ENCODE measurements at regions not wholly inside any gene's neighbourhood (a gene's known extent, or its start where the extent isn't known, plus 50 kb on each side); places are given as distances from the start of the nearest gene placed in this dataset.

DNA sequence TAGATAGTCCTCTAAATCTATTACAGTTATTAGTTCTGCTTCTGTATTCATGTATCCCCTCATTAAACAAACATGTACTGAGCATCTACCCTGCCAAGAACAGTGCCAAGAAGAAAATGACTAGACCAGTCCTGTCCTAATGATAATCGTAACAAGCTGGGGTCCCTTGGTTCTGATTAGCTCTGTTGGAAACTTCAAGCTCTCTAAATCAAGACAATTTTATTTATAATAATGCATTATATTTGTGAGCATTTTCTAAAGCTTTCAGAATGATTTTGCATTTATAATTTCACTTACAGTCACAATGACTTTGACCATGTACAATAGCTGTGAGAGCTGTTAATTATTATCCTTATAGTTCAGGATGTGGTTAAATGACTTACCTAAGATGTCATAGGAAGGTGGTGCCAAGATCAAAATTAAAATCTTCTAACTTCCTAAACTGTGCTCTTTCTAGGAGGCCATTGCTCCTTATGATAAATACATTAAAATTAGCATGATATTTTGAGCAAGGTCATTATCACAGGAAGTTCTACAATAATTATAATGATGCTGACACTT is 336.5 kb upstream of the SLC39A10 start:
- TF ChIP-seq CTCF (IDR thresholded peaks at IDR 0.05) (no peak), ZNF317 (CRISPR knock-in tag; IDR thresholded peaks at IDR 0.05; ENCODE audit: borderline replicate concordance, low read depth) (no peak), MXD4 (CRISPR knock-in tag; IDR thresholded peaks at IDR 0.05; ENCODE audit: borderline replicate concordance) (no peak), TP53 (CRISPR knock-in tag; IDR thresholded peaks at IDR 0.05) (no peak), MAX (CRISPR knock-in tag; IDR thresholded peaks at IDR 0.05) (no peak), FOXK1 (CRISPR knock-in tag; IDR thresholded peaks at IDR 0.05) (no peak), SP1 (CRISPR knock-in tag; conservative IDR thresholded peaks at IDR 0.05) (no peak), ESRRA (CRISPR knock-in tag; IDR thresholded peaks at IDR 0.05; ENCODE audit: borderline replicate concordance) (no peak), FOXJ3 (CRISPR knock-in tag; IDR thresholded peaks at IDR 0.05; ENCODE audit: borderline replicate concordance) (no peak), ETV6 (CRISPR knock-in tag; IDR thresholded peaks at IDR 0.05) (no peak)
- TF ChIP-seq, protein P1, sequence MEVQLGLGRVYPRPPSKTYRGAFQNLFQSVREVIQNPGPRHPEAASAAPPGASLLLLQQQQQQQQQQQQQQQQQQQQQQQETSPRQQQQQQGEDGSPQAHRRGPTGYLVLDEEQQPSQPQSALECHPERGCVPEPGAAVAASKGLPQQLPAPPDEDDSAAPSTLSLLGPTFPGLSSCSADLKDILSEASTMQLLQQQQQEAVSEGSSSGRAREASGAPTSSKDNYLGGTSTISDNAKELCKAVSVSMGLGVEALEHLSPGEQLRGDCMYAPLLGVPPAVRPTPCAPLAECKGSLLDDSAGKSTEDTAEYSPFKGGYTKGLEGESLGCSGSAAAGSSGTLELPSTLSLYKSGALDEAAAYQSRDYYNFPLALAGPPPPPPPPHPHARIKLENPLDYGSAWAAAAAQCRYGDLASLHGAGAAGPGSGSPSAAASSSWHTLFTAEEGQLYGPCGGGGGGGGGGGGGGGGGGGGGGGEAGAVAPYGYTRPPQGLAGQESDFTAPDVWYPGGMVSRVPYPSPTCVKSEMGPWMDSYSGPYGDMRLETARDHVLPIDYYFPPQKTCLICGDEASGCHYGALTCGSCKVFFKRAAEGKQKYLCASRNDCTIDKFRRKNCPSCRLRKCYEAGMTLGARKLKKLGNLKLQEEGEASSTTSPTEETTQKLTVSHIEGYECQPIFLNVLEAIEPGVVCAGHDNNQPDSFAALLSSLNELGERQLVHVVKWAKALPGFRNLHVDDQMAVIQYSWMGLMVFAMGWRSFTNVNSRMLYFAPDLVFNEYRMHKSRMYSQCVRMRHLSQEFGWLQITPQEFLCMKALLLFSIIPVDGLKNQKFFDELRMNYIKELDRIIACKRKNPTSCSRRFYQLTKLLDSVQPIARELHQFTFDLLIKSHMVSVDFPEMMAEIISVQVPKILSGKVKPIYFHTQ (CRISPR knock-in tag; IDR thresholded peaks at IDR 0.05): no peak
- TF ChIP-seq, protein P2, sequence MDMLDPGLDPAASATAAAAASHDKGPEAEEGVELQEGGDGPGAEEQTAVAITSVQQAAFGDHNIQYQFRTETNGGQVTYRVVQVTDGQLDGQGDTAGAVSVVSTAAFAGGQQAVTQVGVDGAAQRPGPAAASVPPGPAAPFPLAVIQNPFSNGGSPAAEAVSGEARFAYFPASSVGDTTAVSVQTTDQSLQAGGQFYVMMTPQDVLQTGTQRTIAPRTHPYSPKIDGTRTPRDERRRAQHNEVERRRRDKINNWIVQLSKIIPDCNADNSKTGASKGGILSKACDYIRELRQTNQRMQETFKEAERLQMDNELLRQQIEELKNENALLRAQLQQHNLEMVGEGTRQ (CRISPR knock-in tag; IDR thresholded peaks at IDR 0.05): no peak
- TF ChIP-seq, protein P3, sequence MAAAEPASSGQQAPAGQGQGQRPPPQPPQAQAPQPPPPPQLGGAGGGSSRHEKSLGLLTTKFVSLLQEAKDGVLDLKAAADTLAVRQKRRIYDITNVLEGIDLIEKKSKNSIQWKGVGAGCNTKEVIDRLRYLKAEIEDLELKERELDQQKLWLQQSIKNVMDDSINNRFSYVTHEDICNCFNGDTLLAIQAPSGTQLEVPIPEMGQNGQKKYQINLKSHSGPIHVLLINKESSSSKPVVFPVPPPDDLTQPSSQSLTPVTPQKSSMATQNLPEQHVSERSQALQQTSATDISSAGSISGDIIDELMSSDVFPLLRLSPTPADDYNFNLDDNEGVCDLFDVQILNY (CRISPR knock-in tag; IDR thresholded peaks at IDR 0.05): no peak

All from WTC11 (cell line).